ENCODE measurements at regions not wholly inside any gene's neighbourhood (a gene's known extent, or its start where the extent isn't known, plus 50 kb on each side); places are given as distances from the start of the nearest gene placed in this dataset.

DNA sequence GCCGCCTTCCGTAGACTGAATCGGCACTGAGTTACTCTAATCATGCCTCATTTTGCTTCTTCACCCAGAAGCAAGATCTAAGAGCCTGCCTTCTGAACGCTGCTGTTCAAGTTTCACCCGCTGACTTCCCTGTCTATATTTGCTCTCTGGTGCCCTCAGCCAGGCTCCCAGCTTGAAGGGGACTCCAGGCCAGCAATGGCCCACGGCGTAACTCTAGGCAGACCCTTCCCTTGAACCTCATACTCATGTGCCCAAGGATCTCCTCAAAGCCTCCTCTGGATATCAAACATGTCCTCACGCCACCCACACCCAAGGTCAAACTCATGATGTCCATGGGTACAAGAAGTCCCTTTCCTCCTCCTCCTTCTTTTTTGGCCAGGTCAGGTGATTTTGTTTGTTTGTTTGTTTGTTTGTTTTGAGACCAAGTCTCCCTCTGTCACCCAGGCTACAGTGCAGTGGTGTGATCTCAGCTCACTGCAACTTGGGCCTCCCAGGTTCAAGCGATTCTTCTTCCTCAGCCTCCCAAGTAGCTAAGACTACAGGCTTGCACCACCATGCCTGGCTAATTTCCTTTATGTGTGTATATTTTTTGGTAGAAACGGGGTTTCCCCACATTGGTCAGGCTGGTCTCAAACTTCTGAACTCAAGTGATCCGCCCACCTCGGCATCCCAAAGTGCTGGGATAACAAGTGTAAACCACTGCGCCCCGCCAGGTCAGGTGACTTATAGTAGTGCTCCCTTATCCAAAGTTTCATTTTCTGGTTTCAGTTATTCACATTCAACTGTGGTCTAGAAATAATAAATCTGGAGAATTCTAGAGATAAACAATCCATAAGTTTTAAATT lies 239.0 kb downstream of the SYK start:
- H3K9me3 ChIP-seq, result no peaks in the 10 kb centered on the region
- H3K27me3 ChIP-seq, result no peaks in the 10 kb centered on the region
- intact Hi-C loops (cut with DNase I), result no loop called here
- no peak overlapping the region for H3K9ac ChIP-seq (ENCODE audit: low read depth in 2 of 2, low read length in 2 of 2)
- TF ChIP-seq, protein P1, sequence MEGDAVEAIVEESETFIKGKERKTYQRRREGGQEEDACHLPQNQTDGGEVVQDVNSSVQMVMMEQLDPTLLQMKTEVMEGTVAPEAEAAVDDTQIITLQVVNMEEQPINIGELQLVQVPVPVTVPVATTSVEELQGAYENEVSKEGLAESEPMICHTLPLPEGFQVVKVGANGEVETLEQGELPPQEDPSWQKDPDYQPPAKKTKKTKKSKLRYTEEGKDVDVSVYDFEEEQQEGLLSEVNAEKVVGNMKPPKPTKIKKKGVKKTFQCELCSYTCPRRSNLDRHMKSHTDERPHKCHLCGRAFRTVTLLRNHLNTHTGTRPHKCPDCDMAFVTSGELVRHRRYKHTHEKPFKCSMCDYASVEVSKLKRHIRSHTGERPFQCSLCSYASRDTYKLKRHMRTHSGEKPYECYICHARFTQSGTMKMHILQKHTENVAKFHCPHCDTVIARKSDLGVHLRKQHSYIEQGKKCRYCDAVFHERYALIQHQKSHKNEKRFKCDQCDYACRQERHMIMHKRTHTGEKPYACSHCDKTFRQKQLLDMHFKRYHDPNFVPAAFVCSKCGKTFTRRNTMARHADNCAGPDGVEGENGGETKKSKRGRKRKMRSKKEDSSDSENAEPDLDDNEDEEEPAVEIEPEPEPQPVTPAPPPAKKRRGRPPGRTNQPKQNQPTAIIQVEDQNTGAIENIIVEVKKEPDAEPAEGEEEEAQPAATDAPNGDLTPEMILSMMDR (IDR thresholded peaks at IDR 0.05), result no peak
- H3K4me1 ChIP-seq, result peaks cover 7% of the 10 kb centered on the region
- no peak for DNase-seq
- H3K4me3 ChIP-seq, result no peak overlapping the region
- no peak overlapping the region for H3K27ac ChIP-seq
- H3K36me3 ChIP-seq, result no peaks in the 10 kb centered on the region

DNA sequence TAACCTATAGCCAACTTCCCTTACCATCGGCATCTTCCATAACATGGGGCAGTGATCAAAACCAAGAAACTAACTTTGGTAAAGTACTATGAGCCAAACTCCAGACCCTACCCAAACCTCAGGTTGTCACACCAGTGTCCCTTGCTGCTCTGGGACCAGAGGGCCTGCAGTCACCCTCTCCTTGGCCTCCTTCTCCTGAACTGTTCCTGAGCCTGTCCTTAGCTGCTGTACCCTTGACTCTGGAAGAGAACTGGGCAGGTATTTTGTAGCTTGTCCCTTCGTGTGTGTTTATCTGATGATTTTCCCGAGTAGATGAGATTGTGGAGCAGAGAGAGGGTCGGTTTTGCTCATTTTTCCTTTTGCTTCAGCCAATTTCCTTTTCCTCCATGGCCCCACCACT lies 240.4 kb downstream of the SYK start:
- no peaks in the 10 kb centered on the region for H3K36me3 ChIP-seq
- TF ChIP-seq, protein P1 (IDR thresholded peaks at IDR 0.05), result no peak
- intact Hi-C loops (cut with DNase I), result no loop called here
- H3K27ac ChIP-seq, result no peak overlapping the region
- DNase-seq, result no peak
- H3K4me1 ChIP-seq, result peaks cover 7% of the 10 kb centered on the region
- H3K27me3 ChIP-seq, result no peaks in the 10 kb centered on the region
- no peak overlapping the region for H3K9ac ChIP-seq (ENCODE audit: low read depth in 2 of 2, low read length in 2 of 2)
- no peaks in the 10 kb centered on the region for H3K9me3 ChIP-seq
- H3K4me3 ChIP-seq, result no peak overlapping the region

- DNase-seq, result no peak
- Histone ChIP-seq H3K9ac (ENCODE audit: low read depth in 2 of 2, low read length in 2 of 2) (no peak overlapping the region), H3K4me1 (peaks cover 5% of the 10 kb centered on the region), H3K27me3 (no peaks in the 10 kb centered on the region), H3K4me3 (no peak overlapping the region), H3K36me3 (no peaks in the 10 kb centered on the region), H3K9me3 (no peaks in the 10 kb centered on the region), H3K27ac (no peak overlapping the region)
- TF ChIP-seq, protein P1 (IDR thresholded peaks at IDR 0.05), result no peak
- intact Hi-C loops (cut with DNase I), result no loop called here
Measured at GRCh38 chr9:91042541-91042940, 240.9 kb downstream of the SYK start.

DNA sequence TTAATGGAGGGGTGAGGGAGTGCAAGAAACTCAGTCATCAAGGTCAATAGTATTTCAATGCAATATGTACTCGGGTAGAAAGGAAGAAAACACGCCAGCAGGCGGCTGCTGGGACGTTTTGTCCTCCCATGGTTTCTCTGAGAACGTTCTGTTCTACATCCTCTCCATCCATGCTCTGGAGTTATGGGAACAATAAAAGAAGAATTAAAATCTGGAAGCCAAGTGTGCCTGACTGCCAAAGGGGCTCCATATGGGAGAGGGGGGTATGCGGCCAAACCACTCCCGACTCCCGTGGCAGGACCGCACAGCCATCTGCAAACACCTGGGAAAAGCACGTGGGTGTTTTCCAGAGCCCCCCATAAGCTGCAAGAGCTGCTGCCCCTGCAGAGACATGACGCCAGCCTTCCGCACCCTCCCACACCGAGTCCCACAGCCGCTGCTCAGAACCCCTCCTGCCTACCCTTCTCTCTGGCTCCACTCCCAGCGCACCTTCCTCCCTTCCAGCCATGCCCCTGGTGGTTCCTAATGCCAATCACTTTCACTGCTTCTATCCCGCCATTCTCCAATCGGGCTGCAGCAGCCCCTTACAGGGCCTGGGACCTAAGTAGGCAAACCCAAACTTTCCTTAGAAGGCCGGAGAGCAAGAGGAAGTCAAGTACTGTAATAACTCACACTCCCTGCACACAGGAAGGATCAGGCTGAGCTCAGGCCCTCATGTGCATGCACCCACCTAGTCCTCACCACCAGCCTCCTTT lies 241.6 kb downstream of the SYK start:
- TF ChIP-seq, protein P1 (IDR thresholded peaks at IDR 0.05), result no peak
- no peak overlapping the region for H3K27ac ChIP-seq

GRCh38 chr9:91043811-91044175 lies 242.2 kb downstream of the SYK start:
- no peaks in the 10 kb centered on the region for H3K9me3 ChIP-seq
- no peak overlapping the region for H3K4me3 ChIP-seq
- intact Hi-C loops (cut with DNase I), result no loop called here
- TF ChIP-seq, protein P1 (IDR thresholded peaks at IDR 0.05), result no peak
- DNase-seq, result no peak
- no peaks in the 10 kb centered on the region for H3K36me3 ChIP-seq
- H3K27me3 ChIP-seq, result no peaks in the 10 kb centered on the region
- no peak overlapping the region for H3K27ac ChIP-seq
- H3K9ac ChIP-seq (ENCODE audit: low read depth in 2 of 2, low read length in 2 of 2), result no peak overlapping the region
- no peaks in the 10 kb centered on the region for H3K4me1 ChIP-seq

More for the DNA sequence above, 241.6 kb downstream of the SYK start:
- H3K4me1 ChIP-seq, result peaks cover under 1% of the 10 kb centered on the region
- intact Hi-C loops (cut with DNase I), result no loop called here
- no peak for DNase-seq
- H3K27me3 ChIP-seq, result no peaks in the 10 kb centered on the region
- no peaks in the 10 kb centered on the region for H3K9me3 ChIP-seq
- H3K4me3 ChIP-seq, result no peak overlapping the region
- no peak overlapping the region for H3K9ac ChIP-seq (ENCODE audit: low read depth in 2 of 2, low read length in 2 of 2)
- H3K36me3 ChIP-seq, result no peaks in the 10 kb centered on the region

Data from colonic mucosa (tissue), 4 donors.